GOT3 (cell line): ENCODE measurements at regions not wholly inside any gene's neighbourhood (a gene's known extent, or its start where the extent isn't known, plus 50 kb on each side); places are given as distances from the start of the nearest gene placed in this dataset.
"Not testable (repeated sequence)": the region's sequence is repeated elsewhere in the genome, so short reads cannot be mapped to it uniquely, and the experiment has no call there.

ENCODE experiments used
- DNase-seq: peaks from one replicate; lab custom pipeline; 2025; ENCODE audit warnings: mixed read lengths; lab: John Stamatoyannopoulos, UW

GRCh38 chr11:130675371-130675821 is 227.0 kb downstream of the ADAMTS15 start:
- DNase-seq: no peak

- no peak for DNase-seq
Measured at GRCh38 chr11:130675917-130676316, 227.5 kb downstream of the ADAMTS15 start.

- DNase-seq: no peak
Measured at GRCh38 chr11:130677486-130678153, 229.2 kb downstream of the ADAMTS15 start.

- no peak for DNase-seq
Measured at GRCh38 chr11:130679247-130679646, 230.8 kb downstream of the ADAMTS15 start.

GRCh38 chr11:130682471-130682870 is 233.8 kb downstream of the SNX19 start:
- not testable (repeated sequence) for DNase-seq

GRCh38 chr11:130689222-130689908 is 226.9 kb downstream of the SNX19 start:
- no peak for DNase-seq

GRCh38 chr11:130691581-130691980 is 224.7 kb downstream of the SNX19 start:
- no peak for DNase-seq

- no peak for DNase-seq
Measured at GRCh38 chr11:130692220-130692619, 224.1 kb downstream of the SNX19 start.

GRCh38 chr11:130693543-130693942 is 222.7 kb downstream of the SNX19 start:
- no peak for DNase-seq

GRCh38 chr11:130694488-130695045 is 221.7 kb downstream of the SNX19 start:
- no peak for DNase-seq

- no peak for DNase-seq
Measured at GRCh38 chr11:130698174-130698573, 218.1 kb downstream of the SNX19 start.

- DNase-seq: no peak
Measured at GRCh38 chr11:130699561-130699960, 216.7 kb downstream of the SNX19 start.

- DNase-seq: no peak
Measured at GRCh38 chr11:130700092-130700491, 216.2 kb downstream of the SNX19 start.

GRCh38 chr11:130703489-130704190 is 212.6 kb downstream of the SNX19 start:
- DNase-seq: no peak

- no peak for DNase-seq
Measured at GRCh38 chr11:130705670-130706421, 210.4 kb downstream of the SNX19 start.

GRCh38 chr11:130706572-130706971 is 209.7 kb downstream of the SNX19 start:
- DNase-seq: no peak

- no peak for DNase-seq
Measured at GRCh38 chr11:130707217-130707616, 209.1 kb downstream of the SNX19 start.

- no peak for DNase-seq
Measured at GRCh38 chr11:130709531-130709930, 206.7 kb downstream of the SNX19 start.

GRCh38 chr11:130710021-130710420 is 206.3 kb downstream of the SNX19 start:
- DNase-seq: no peak

- DNase-seq: no peak
Measured at GRCh38 chr11:130710497-130711012, 205.7 kb downstream of the SNX19 start.

- DNase-seq: no peak
Measured at GRCh38 chr11:130711193-130711592, 205.1 kb downstream of the SNX19 start.

- no peak for DNase-seq
Measured at GRCh38 chr11:130712480-130712879, 203.8 kb downstream of the SNX19 start.
